Caco-2 (cell line): ENCODE measurements at regions not wholly inside any gene's neighbourhood (a gene's known extent, or its start where the extent isn't known, plus 50 kb on each side); places are given as distances from the start of the nearest gene placed in this dataset.

Source experiments
- BruUV-seq: library from RNA; stranded (reverse); fragments of 400-500 nt; replicated peaks from 2 replicates; lab custom pipeline; 2021; lab: Mats Ljungman, UMichigan
- CTCF ChIA-PET: fragments of 300-600 bp; sonication (Branson Sonifier 250); formaldehyde crosslinking; loops from one replicate; lab custom pipeline; 2022; ENCODE audit warnings: antibody characterized with exemption; lab: Charles Lee
- POLR2A ChIA-PET: fragments of 300-600 bp; sonication (Branson Sonifier 250); formaldehyde crosslinking; loops from one replicate; lab custom pipeline; 2022; ENCODE audit warnings: antibody characterized with exemption; lab: Charles Lee
- DNase-seq, 2 experiments: peaks; one replicate each; pipeline versions ENCODE4 v3.0.0 to v3.0.0-alpha.2; 2020 to 2022
- H3K27me3 ChIP-seq: replicated peaks from 2 replicates; pipeline ENCODE4 v1.6.0; 2011; ENCODE audit warnings: low read length; ENCODE audit not compliant: control insufficient read depth, insufficient read depth
- H3K36me3 ChIP-seq: 2 replicates; pipeline ENCODE4 v1.5.1; 2011; ENCODE audit warnings: low read length; ENCODE audit not compliant: control insufficient read depth, insufficient read depth
- H3K4me1 ChIP-seq: fragments of 250-450 bp; sonication (Bioruptor Pico); 2 replicates; pipeline ENCODE4 v1.5.1; 2020; ENCODE audit warnings: mild to moderate bottlenecking
- H3K4me3 ChIP-seq: 2 replicates; pipeline ENCODE4 v1.5.1; 2011; ENCODE audit warnings: low read depth, mild to moderate bottlenecking, control low read depth, low read length
- H3K9me3 ChIP-seq: fragments of 250-450 bp; sonication (Bioruptor Pico); 2 replicates; pipeline ENCODE4 v1.5.1; 2020; ENCODE audit warnings: mild to moderate bottlenecking, moderate library complexity
- H3K27ac Mint-ChIP-seq: one replicate; pipeline ENCODE4 v1.8.0; 2022; ENCODE audit warnings: mixed read lengths; ENCODE audit not compliant: unreplicated experiment
- H3K27me3 Mint-ChIP-seq: one replicate; pipeline ENCODE4 v1.8.0; 2022; ENCODE audit warnings: mixed read lengths; ENCODE audit not compliant: insufficient read depth, unreplicated experiment
- H3K36me3 Mint-ChIP-seq: one replicate; pipeline ENCODE4 v1.8.0; 2022; ENCODE audit warnings: mild to moderate bottlenecking, mixed read lengths; ENCODE audit not compliant: insufficient read depth, unreplicated experiment
- H3K4me1 Mint-ChIP-seq: one replicate; pipeline ENCODE4 v1.8.0; 2022; ENCODE audit warnings: low read depth, mixed read lengths; ENCODE audit not compliant: unreplicated experiment
- H3K4me3 Mint-ChIP-seq: one replicate; pipeline ENCODE4 v1.8.0; 2022; ENCODE audit warnings: mild to moderate bottlenecking, moderate library complexity, mixed read lengths; ENCODE audit not compliant: unreplicated experiment
- H3K9me3 Mint-ChIP-seq: one replicate; pipeline ENCODE4 v1.8.0; 2022; ENCODE audit warnings: mixed read lengths; ENCODE audit not compliant: unreplicated experiment
- CTCF ChIP-seq, 2 experiments: fragments of 200-600 bp in 1 of 2; IDR thresholded peaks; 1 replicate in 1 of 2; 2 replicates in 1 of 2; pipeline versions ENCODE4 v1.5.1 to v1.8.0; 2011 to 2022; ENCODE audit warnings: antibody characterized with exemption in 1 of 2, control low read depth in 1 of 2, inconsistent platforms in 1 of 2, low read depth in 1 of 2, low read length in 1 of 2, mild to moderate bottlenecking in 1 of 2, moderate library complexity in 1 of 2; ENCODE audit not compliant: insufficient read depth in 1 of 2, severe bottlenecking in 1 of 2, unreplicated experiment in 1 of 2
- intact Hi-C: fragments of 100-400 bp; cut with micrococcal nuclease; formaldehyde crosslinking; loops from one replicate; pipeline ENCODE4 v1.10.0; 2022; ENCODE audit not compliant: unreplicated experiment

- Mint-ChIP-seq H3K27ac (no peak overlapping the region), H3K4me1 (no peaks in the 10 kb centered on the region), H3K4me3 (no peak overlapping the region), H3K27me3 (no peaks in the 10 kb centered on the region), H3K36me3 (no peaks in the 10 kb centered on the region), H3K9me3 (no peaks in the 10 kb centered on the region)
- no peak for DNase-seq
- no peak for TF ChIP-seq CTCF (IDR thresholded peaks at IDR 0.05; ENCODE audit: insufficient read depth in 1 of 2, low read depth in 1 of 2, low read length in 1 of 2, severe bottlenecking in 1 of 2, unreplicated experiment in 1 of 2)
- no peaks in the 10 kb centered on the region for H3K4me1 ChIP-seq
- H3K36me3 ChIP-seq, result no peaks in the 10 kb centered on the region
- ChIA-PET POLR2A (no interaction called here), CTCF (no interaction called here)
- no peak overlapping the region for H3K4me3 ChIP-seq
- H3K9me3 ChIP-seq, result no peaks in the 10 kb centered on the region
- BruUV-seq, result no TSS peak
- H3K27me3 ChIP-seq, result no peaks in the 10 kb centered on the region
- intact Hi-C loops, result no loop called here
Measured at GRCh38 chr2:183935005-183935404, 663.3 kb upstream of the ZNF804A start.

- Mint-ChIP-seq H3K27ac (no peak overlapping the region), H3K36me3 (no peaks in the 10 kb centered on the region), H3K4me3 (no peak overlapping the region), H3K9me3 (no peaks in the 10 kb centered on the region), H3K4me1 (no peaks in the 10 kb centered on the region), H3K27me3 (no peaks in the 10 kb centered on the region)
- TF ChIP-seq CTCF (IDR thresholded peaks at IDR 0.05; ENCODE audit: insufficient read depth in 1 of 2, low read depth in 1 of 2, low read length in 1 of 2, severe bottlenecking in 1 of 2, unreplicated experiment in 1 of 2), result no peak
- CTCF ChIA-PET, result no interaction called here
- no peak overlapping the region for H3K4me3 ChIP-seq
- H3K36me3 ChIP-seq, result no peaks in the 10 kb centered on the region
- DNase-seq, result no peak
- intact Hi-C loops, result no loop called here
- no peaks in the 10 kb centered on the region for H3K4me1 ChIP-seq
- no peaks in the 10 kb centered on the region for H3K27me3 ChIP-seq
- no TSS peak for BruUV-seq
- POLR2A ChIA-PET, result no interaction called here
- H3K9me3 ChIP-seq, result no peaks in the 10 kb centered on the region
Measured at GRCh38 chr2:183937220-183937619, 661.1 kb upstream of the ZNF804A start.

- BruUV-seq, result no TSS peak
- POLR2A ChIA-PET, result no interaction called here
- no peaks in the 10 kb centered on the region for H3K36me3 ChIP-seq
- no peaks in the 10 kb centered on the region for H3K4me1 ChIP-seq
- H3K27me3 Mint-ChIP-seq, result no peaks in the 10 kb centered on the region
- intact Hi-C loops, result no loop called here
- H3K9me3 ChIP-seq, result no peaks in the 10 kb centered on the region
- H3K4me3 ChIP-seq, result no peak overlapping the region
- no peaks in the 10 kb centered on the region for H3K9me3 Mint-ChIP-seq
- H3K36me3 Mint-ChIP-seq, result no peaks in the 10 kb centered on the region
- H3K27ac Mint-ChIP-seq, result no peak overlapping the region
- H3K4me3 Mint-ChIP-seq, result no peak overlapping the region
- no peak for TF ChIP-seq CTCF (IDR thresholded peaks at IDR 0.05; ENCODE audit: insufficient read depth in 1 of 2, low read depth in 1 of 2, low read length in 1 of 2, severe bottlenecking in 1 of 2, unreplicated experiment in 1 of 2)
- no peak for DNase-seq
- no peaks in the 10 kb centered on the region for H3K27me3 ChIP-seq
- H3K4me1 Mint-ChIP-seq, result no peaks in the 10 kb centered on the region
- CTCF ChIA-PET, result no interaction called here
Measured at GRCh38 chr2:183946193-183946592, 652.1 kb upstream of the ZNF804A start.
